ENCODE measurements at regions not wholly inside any gene's neighbourhood (a gene's known extent, or its start where the extent isn't known, plus 50 kb on each side); places are given as distances from the start of the nearest gene placed in this dataset.
"Not testable (repeated sequence)": the region's sequence is repeated elsewhere in the genome, so short reads cannot be mapped to it uniquely, and the experiment has no call there.

DNA sequence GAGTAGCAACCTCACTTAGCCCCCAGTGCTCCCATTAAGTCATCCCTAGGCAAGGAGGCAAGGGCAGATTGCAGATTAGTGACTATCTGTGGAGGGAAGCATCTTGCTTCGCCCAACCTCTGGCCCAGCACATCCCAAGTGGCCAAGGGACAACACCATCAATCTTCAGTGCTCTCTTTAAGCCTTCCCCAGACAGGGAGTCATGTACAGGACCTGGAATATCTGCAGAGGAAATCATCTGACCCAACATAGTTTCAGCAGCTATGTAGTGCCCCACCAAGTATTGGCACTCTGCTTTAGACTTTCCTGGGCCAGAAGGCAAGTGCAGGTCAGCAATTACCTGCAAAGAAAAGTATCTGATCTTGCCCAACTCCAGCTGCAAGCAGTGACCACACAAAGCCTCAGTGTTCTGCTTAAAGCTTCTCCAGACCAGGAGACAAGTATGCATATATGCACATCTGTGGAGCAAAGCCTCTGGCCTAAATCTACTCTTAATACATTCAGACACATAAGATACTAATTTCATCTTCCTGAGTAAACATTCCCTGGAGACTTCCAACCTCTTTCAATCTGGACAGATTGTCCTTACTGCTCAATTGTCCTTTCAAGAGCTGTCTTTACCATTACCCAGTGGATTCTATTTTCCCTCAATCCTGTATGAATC, 224.8 kb upstream of the VLDLR start:
- DNase-seq, result no peak

DNA sequence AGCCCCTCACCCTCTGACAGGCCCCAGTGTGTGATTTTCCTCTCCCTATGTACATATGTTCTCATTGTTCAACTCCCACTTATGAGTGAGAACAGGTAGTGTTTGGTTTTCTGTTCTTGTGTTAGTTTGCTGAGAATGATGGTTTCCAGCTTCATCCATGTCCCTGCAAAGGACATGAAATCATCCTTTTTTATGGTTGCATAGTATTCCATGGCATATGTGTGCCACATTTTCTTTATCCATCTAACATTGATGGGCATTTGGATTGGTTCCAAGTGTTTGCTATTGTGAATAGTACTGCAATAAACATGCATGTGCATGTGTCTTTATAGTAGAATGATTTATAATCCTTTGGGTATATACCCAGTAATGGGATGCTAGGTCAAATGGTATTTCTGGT, 223.7 kb upstream of the VLDLR start:
- DNase-seq, result not testable (repeated sequence)

DNA sequence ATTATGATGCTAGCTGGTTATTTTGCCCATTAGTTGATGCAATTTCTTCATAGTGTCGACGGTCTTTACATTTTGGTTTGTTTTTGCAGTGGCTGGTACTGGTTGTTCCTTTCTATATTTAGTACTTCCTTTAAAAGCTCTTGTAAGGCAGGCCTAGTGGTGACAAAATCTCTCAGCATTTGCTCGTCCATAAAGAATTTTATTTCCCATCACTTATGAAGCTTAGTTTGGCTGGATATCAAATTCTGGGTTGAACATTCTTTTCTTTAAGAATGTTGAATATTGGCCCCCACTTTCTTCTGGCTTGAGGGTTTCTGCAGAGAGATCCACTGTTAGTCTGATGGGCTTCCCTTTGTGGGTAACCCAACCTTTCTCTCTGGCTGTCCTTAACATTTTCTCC, 219.8 kb upstream of the VLDLR start:
- DNase-seq, result not testable (repeated sequence)

DNA sequence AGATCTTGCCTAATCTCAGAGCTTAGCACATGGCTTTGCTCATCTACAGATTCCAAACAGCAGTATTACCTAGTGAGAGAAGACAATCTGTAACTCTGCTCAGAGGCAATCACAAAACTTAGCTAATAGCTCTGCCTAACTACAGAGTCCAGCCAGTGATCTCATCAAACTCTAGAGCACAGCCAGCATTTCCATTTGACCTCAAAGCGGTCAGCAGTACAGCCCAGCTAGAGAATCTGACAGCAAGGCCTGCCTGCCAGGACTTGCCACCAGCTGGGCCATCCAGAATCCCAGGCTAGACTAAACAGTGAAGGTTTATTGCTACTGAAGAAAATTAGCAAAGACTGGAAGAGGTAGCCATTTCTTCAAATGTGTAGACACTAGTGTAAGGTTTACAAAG, 217.9 kb upstream of the VLDLR start:
- no peak for DNase-seq

DNA sequence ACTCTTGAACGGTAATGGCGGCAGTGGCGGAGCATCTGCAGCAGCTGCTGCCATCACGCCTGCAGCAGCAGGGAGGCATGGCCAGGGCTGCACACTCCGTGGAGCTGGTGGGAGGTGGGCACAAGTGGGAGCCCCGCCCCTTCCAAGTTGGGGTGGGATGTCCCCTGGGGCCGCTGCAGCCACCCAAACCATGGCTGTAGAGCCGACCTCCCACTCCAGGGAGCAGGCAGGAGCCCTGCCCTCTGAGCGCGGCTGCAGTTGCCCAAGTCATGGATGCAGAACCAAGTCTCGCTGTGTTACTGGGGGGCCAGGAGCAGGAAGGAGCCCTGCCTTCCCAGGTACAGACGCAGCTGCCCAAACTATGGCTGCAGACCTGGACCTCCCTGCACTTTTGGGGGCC, 215.3 kb upstream of the VLDLR start:
- DNase-seq, result no peak

DNA sequence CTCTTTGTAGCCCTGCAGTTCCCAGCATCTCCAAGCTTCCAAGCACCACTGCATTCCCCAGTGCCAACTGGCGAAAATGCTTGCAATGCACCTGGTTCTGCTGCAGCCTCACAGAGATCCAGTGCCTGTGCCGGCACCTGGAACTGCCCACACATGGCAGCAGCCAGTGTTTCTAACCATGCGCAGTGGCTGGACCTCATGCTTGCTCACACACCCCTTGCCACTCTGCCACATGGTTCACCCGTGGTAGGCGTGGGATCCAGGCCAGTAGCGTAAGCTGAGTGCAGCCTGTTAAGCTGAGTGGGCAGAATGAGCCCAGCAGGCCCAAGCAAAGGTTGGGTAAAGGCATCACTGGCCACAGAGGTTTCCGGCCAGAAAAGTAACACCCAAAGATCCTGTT, 214.1 kb upstream of the VLDLR start:
- no peak for DNase-seq

DNA sequence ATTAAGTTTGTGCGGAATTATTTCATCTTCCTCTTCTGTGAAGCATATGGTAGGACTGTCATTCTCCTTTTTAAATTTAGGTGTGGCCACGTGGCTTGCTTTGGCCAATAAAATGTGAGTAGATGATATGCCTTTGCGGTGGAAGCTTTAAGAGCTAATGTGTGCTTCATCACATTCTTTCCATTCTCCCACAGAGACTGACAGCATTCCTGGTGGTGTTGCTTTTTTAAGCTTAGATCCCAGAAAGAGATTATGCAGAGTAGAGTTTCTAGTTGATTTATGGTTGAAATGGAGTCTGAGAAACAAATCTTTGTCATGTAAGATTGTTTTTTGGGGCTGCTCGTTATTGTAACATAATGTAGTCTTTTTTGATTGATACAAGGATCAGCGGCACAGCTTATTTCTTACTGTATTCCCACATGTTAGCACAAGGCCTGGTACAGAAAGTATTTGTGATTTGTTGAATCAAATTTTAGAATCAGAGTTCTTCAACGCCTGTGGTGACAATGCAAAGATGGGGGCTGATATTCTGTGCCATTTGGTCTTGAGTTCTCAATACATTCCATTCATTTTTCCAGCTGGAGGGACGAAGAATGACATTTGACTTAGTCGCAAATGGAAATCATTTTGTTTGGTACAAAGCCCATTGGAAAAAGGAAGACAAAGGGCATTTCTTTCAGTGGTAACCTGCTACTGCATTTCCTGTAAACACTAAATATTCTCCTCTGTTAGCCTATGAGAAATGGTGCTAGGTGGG, 209.9 kb upstream of the VLDLR start:
- no peak for DNase-seq

DNA sequence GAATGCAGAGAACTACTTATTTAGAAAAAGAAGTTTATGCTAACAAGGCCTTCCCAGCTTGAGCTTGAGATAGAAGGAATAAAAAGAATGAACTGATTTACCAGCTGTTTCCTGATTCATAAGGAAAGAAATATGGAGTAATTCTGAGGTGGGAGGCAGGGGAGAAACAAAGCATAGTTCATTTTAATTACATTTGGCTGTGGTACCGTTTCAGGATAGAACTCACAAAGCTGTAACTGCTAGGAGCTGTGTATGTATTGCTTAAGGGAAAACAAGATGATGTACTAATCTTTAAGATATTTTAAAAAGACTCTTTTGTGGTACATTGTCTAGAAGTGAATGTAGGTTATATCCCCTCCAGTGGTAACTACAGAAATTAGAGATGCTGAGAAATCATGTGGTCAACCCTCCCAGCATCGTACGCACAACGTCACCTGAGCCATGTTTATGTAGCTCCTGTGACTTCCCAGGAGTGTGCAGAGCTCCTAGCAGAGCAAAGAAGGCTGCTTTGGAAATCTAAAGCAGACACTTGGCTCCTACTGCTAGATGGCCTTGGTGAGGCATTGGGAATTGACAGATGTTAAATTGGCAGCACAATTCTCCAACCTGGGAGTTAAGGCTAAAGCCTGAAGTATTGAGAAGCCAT, 208.3 kb upstream of the VLDLR start:
- DNase-seq, result no peak

DNA sequence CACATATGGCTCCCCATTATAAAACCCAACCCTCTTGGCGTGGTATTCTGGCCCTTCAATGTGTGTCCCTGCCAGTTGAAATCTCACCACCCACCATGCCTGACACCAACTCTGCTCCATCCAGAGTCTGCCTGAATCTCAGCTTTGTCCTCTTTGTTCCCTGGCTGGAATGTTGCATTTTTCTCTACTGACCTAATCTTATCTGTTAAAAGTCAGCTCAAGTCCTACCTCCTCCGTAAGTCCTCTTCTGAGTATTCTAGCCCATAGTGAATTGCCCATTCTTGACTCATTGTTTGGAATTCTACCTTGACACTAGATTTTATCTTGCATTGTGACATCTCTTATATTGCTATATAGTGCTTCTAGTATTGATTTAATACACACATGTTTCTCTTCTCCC, 207.1 kb upstream of the VLDLR start:
- no peak for DNase-seq

DNA sequence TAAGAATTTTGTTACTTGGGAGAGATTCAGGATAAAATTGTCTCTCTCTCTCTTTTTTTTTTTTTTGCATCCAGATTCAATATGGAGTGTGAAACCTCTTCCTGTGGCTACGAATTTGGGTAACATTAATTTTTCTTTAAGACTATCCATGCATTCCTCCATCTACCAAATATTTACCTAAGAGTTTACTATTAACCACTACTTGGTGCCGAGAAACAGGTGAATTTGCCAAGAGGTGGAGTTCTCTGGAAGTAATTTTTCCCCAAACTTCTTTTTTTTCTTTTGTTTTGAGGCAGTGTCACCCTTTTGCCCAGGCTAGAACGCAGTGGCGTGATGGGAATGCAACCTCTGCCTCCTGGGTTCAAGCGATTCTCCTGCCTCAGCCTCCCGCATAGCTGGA, 206.3 kb upstream of the VLDLR start:
- DNase-seq, result no peak

DNA sequence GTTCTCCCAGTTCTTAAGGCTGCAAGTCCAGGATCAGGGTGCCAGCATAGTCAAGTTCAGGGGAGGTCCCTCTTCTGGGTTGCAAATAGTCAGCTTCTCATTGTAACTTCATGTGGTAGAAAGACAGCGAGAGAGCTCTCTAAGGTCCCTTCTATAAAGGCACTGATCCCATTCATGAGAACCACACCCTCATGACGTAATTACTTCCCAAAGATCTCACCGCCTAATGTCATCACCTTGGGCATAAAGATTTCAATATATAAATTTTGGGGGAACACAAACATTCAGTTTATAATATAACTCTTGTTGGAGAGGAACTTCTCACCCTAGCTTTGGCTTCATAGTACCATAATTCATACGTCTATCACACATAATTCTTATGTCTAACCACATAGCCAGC, 203.9 kb upstream of the VLDLR start:
- DNase-seq, result no peak

DNA sequence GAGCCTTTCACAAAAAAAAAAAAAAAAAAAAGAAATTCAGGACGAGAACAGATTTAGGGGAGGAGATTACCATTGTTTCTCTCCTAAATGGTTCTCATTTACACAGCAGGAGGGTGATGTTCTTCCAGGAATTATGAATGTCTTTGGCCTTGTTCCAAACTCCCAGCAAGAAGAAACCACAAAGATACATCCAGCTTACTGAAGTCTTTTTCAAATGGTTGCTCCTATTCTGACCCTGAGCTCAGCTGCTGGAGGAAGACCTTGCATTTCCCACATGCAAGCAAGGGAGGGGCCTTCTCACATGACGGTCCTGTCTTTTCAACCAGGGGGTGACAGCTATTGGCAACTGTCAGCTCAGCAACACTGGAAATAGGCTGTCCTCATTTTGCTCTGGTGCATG, 203.0 kb upstream of the VLDLR start:
- DNase-seq, result peak; percentile 91

DNA sequence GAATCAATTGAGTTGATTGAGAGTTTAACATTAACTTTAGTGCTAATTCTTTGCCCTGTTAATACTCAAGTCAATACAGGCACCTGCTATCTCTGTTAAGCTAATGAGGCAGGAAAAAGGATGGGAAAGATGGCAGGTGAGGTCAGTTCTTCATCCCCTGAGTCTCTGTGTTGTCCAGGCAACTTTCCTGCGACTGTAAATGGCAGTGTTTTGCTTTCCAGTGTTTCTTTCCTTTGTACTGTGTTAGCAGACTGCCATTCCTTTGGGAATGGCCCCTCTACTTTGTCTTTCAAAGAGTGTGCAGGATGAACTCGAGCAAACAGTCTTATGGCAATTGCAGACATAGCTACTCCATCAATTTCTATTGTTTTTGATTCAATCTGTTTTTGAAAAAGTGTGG, 202.2 kb upstream of the VLDLR start:
- no peak for DNase-seq

DNA sequence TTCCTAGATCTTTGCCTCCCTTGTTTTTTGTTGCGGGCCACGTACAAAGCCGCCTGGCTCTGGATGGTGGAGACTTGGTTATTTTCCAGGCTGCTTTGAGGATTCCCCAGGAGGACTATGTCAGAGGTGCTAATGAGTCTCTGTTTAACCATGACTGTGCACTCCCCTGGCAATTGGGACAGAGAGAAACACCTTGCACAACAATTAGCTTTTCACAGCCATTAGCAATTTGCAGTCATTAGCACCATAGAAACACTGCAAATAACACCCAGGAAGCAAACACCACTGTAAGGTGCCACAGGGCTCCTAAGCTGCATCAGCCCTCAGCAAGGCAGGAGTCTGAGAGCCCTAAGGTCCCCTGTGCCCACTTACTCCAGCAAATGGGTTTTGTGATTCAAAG, 201.0 kb upstream of the VLDLR start:
- DNase-seq, result peak; percentile 98

DNA sequence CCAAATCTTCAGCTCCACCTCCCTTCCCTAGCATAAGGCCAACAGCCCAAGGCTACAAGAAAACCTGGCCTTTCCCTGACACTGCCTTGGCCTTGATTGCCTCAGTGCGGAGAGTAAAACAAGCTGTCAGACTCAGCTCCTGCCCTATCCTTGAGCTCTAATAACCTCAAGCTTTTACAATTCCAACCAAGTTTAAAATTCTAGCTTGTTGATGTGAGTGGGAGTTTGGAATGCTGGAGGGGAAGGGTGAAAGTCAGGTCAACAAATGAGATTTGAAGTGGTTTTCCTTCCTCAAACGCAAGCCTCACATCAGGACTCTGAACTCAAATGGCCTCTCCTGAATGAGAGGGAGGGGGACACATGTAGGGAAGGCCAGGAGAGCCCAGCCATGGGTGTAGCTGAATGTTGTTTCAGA, 197.0 kb upstream of the VLDLR start:
- DNase-seq, result no peak

DNA sequence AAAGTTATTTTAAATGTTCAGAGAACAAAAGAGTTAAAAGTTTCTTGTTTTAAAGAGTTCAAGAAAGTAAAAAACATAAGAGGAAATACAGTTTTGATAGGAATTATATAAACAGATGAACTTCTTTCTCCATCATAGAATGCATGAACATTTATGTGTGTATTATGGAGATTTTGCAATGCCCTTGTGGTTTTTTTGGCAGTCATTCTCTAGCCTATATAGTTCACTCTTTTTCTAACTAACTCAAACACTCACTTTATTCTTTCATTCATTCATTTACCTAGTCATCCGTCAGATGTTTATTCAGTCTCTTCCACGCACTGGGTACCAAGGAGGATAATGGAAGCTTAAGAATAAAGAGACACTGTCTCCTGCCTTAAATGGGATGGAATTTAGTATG, 195.9 kb upstream of the VLDLR start:
- no peak for DNase-seq

DNA sequence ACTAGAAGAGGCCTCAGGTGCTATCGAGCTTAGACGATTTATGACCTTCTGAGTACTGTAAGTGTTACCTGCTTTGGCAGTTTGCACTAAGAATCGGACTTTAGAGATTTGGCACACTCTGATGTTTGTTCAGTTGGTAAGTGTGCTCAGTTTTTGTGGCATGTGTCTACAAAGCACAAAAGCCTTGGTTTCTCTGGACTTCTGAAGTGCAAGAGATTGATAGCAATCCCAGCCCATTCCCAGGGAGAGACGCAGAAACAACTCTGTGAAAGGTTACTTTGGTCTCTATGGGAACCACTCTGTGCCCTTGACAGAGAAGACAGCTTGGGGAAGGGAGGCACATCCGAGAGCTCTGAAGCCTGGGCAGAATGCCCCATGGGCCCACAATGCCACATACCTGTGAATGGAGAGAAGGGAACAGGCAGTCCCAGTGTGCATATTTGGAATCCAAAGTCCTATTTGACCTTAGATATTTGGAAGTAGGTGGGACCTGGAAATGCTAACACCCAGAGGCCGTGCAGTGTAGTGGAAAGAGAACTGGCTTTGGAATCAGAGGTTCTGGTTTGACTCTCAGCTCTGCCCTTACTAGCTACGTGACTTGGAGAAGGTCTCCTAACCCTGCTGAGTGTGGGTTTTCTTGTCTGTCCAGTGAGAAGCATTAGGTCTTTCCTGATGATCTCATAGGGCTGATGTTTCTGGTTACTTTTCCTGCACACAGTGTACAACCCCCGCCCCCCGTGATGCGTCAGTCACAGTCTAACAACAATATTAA, 194.3 kb upstream of the VLDLR start:
- DNase-seq, result no peak

DNA sequence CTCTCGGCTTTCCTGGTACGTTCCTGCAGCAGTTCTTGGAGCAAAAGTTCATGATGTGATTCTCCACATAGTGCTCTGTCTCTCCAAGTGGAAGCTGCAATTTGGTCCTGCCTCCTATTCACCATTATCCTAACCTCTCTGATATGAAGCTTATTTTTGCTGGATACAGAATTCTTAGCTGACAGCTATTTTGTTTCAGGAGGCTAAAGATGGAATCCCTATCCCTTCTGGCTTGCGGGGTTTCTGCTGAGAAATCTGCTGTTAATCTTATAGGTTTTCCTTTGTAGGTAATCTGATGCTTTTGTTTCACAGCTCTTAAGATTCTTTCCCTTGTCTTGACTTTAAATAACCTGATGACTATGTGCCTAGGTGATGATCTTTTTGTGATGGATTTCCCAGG, 181.6 kb upstream of the VLDLR start:
- no peak for DNase-seq

DNA sequence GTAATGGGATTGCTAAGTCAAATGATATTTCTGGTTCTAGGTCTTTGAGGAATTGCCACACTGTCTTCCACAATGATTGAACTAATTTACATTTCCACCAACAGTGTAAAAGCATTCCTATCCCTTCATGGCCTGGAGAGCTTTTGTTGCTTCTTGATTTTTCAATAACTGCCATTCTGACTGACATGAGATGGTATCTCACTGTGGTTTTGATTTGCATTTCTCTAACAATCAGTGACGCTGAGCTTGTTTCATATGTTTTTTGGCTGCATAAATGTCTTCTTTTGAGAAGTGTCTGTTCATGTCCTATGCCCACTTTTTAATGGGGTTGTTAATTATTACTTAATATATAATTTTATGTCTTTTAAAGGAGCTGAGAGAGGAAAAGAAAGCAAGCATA, 177.7 kb upstream of the VLDLR start:
- not testable (repeated sequence) for DNase-seq

DNA sequence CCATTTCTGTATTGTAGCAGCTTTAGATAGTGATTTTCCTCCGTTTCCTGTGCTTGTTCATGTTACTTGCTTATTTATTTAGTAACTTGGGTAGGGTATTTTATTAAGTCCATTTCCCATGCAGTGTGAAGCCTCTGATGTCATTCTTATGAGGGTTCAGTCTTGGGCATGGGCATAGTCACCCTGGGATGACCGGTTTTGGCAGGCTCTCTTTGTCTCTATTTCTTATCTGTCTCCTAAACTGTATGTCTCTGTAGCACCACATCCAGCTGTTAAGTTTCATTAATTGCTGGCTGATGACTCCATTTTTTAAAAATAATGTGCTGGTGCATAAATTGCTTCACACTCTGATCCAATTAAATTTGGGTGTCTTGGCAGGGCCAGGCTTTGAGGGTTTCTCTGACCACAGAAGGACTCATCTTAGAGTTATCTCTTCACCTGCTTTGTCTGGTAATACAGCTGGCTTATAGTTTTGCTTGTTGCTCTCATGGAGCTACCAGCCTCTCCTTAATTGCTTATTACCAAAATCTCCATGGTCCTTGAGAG, 173.3 kb upstream of the VLDLR start:
- no peak for DNase-seq

DNA sequence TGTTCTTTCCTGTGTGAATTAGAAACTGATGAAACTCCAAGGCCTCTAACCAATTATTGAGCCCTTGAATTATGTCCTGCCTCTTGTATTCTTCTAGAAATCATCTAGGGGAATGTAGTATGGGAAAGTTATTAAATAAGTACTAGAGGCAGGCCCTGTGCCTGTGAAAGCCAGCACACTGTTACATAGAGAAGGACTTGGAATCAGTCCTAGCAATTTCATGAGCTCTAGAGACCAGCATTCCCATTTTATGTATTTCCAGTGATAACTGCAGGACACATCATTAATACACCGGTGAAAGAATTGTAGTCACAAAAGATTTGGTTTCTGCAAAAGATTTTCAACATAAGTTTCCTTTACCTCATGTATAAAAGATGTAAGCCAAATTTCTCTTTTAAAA, 168.5 kb upstream of the VLDLR start:
- no peak for DNase-seq

DNA sequence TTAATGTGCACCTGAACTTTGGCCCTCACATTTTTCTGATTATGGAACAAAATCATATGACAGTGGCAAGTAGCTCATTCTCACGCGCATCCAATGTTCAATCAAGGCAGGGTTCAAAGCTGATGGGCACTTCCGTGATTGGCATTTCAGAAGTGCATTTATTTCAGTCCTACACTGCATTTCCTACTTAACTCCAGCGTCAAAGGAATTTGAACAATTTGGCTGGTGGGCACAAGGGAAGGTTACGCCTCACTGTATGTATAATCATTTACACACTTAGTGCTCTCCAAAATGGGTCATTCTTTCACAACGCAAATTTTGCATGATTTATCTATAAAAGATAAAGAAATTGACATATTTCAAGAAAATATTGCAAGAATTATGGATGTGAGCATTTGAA, 167.9 kb upstream of the VLDLR start:
- DNase-seq, result no peak

DNA sequence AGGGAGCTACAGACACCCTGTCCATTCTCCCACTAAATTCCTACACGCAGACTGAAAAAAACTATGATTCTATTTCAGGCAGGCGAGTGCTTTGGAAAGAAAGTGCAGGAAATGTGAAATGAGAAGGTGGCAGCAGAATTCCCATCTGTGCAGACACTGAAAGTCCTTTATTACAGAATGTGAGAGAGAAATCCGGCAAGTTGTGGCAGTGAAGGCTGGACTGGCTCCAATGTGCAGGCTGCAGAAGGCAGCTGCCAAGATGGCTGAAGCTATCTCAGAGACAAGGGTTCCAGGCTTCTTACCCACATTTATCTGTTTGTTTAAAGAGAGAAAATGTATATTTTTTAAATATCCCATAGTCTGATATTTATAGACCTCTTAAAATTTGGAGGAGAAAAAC, 161.8 kb upstream of the VLDLR start:
- no peak for DNase-seq

Measured in NCI-H2081 treated with DMSO at 0.1 percent for 48 hours (cell line).